ENCODE measurements at regions not wholly inside any gene's neighbourhood (a gene's known extent, or its start where the extent isn't known, plus 50 kb on each side); places are given as distances from the start of the nearest gene placed in this dataset.

- H4K20me1 ChIP-seq (replicated peaks in 1 of 2; ENCODE audit: control insufficient read depth in 1 of 2, insufficient read depth in 2 of 2, low read length in 2 of 2), result no peaks in the 10 kb centered on the region
- H3K4me3 ChIP-seq (ENCODE audit: extremely low read depth in 1 of 4, insufficient read depth in 2 of 4, low read depth in 3 of 4, low read length in 4 of 4), result no peak overlapping the region
- H3K4me1 ChIP-seq (replicated peaks in 1 of 4; ENCODE audit: control insufficient read depth in 3 of 4, insufficient read depth in 4 of 4, low read length in 3 of 4), result no peaks in the 10 kb centered on the region
- H3K14ac ChIP-seq (ENCODE audit: insufficient read length), result no peak overlapping the region
- no peak overlapping the region for H3K27ac ChIP-seq (ENCODE audit: low read depth, low read length)
- no peak overlapping the region for H4K5ac ChIP-seq (ENCODE audit: insufficient read length, low read depth, low read length)
- no peak overlapping the region for H3K56ac ChIP-seq (replicated peaks; ENCODE audit: insufficient read length, low read depth, low read length)
- FAIRE-seq, result no peak
- POLR2A ChIA-PET (ENCODE audit: partially characterized antibody), result no interaction called here
- H3K27me3 ChIP-seq (replicated peaks in 1 of 4; ENCODE audit: control insufficient read depth in 3 of 4, extremely low read depth in 1 of 4, insufficient read depth in 3 of 4, low read length in 3 of 4), result no peaks in the 10 kb centered on the region
- H4K8ac ChIP-seq (ENCODE audit: extremely low read depth, insufficient read depth, low read length), result no peak overlapping the region
- H3K4me2 ChIP-seq (ENCODE audit: insufficient read depth in 1 of 2, low read depth in 2 of 2, low read length in 2 of 2), result no peak overlapping the region
- no peaks in the 10 kb centered on the region for H3K23me2 ChIP-seq (ENCODE audit: low read depth, low read length)
- no peak overlapping the region for H2AFZ ChIP-seq (ENCODE audit: low read length)
- no peak overlapping the region for H2AK5ac ChIP-seq (ENCODE audit: low read depth, low read length)
- H2BK120ac ChIP-seq (replicated peaks; ENCODE audit: low read depth, low read length), result no peak overlapping the region
- no peak overlapping the region for H3K23ac ChIP-seq (ENCODE audit: insufficient read length)
- no peak for DNase-seq (ENCODE audit: low read depth in 1 of 2, low spot score in 2 of 2)
- CTCF ChIA-PET (ENCODE audit: partially characterized antibody), result interaction anchor here (0.8 to 2.7 kb wide), 3 partner anchors 11 to 157 kb away, joined by 3 to 14 read pairs (median 4); no protein-coding TSS in a partner anchor
- 90% methylated on average over 8 of the region's 8 CpGs; no CpG with 5 or more reads in 1 of the 2 experiments for WGBS, 2 experiments (ENCODE audit: extremely low coverage in 1 of 2, insufficient coverage in 1 of 2, insufficient read length in 1 of 2, insufficient replicate concordance in 2 of 2, low coverage in 1 of 2, low lambda C conversion rate in 2 of 2, missing lambda C conversion rate in 1 of 2)
- H2BK20ac ChIP-seq (ENCODE audit: low read length), result no peak overlapping the region
- no peaks in the 10 kb centered on the region for H3K79me2 ChIP-seq (ENCODE audit: control insufficient read depth in 1 of 2, insufficient read depth in 2 of 2, low read length in 2 of 2)
- H3K18ac ChIP-seq (ENCODE audit: extremely low read depth, low read length), result no peak overlapping the region
- no peak overlapping the region for H2BK5ac ChIP-seq (ENCODE audit: low read depth, low read length)
- H3K9me3 ChIP-seq (ENCODE audit: insufficient read depth in 2 of 2, low read depth in 1 of 2, low read length in 1 of 2), result no peaks in the 10 kb centered on the region
- no peaks in the 10 kb centered on the region for H3K36me3 ChIP-seq (ENCODE audit: control insufficient read depth in 2 of 4, insufficient read depth in 4 of 4, low read length in 3 of 4)
- no peak overlapping the region for H4K91ac ChIP-seq (replicated peaks; ENCODE audit: insufficient read length, low read length)
- H2BK12ac ChIP-seq (ENCODE audit: low read depth, low read length), result no peak overlapping the region
- no peaks in the 10 kb centered on the region for H3K79me1 ChIP-seq (ENCODE audit: low read depth, low read length)
- no peak overlapping the region for H3K9ac ChIP-seq (replicated peaks in 1 of 4; ENCODE audit: extremely low read depth in 1 of 4, low read depth in 3 of 4, low read length in 3 of 4)
- no peak overlapping the region for H3K4ac ChIP-seq (replicated peaks; ENCODE audit: insufficient read length, low read depth, low read length)
- H2BK15ac ChIP-seq (ENCODE audit: low read length), result no peak overlapping the region
- no peak for TF ChIP-seq SP1 (IDR thresholded peaks at IDR 0.05; ENCODE audit: low read depth, low read length)
- no peak for TF ChIP-seq E2F6 (IDR thresholded peaks at IDR 0.05)
- no peak for TF ChIP-seq MAFK (IDR thresholded peaks at IDR 0.05; ENCODE audit: low read depth, low read length)
- no peak for TF ChIP-seq CHD2 (IDR thresholded peaks at IDR 0.05; ENCODE audit: low read length)
- no peak for TF ChIP-seq CTBP2 (IDR thresholded peaks at IDR 0.05; ENCODE audit: borderline replicate concordance, insufficient read depth, insufficient read length, low read length)
- no peak for TF ChIP-seq RNF2 (IDR thresholded peaks at IDR 0.05; ENCODE audit: borderline replicate concordance, low read depth, low read length, missing control alignments, poor library complexity, severe bottlenecking)
- no peak for TF ChIP-seq SUZ12 (IDR thresholded peaks at IDR 0.05; ENCODE audit: low read length)
- TF ChIP-seq BCL11A (IDR thresholded peaks at IDR 0.05; ENCODE audit: low read depth in 2 of 2, low read length in 2 of 2), result no peak
- no peak for TF ChIP-seq JUND (IDR thresholded peaks at IDR 0.05; ENCODE audit: low read length)
- TF ChIP-seq BACH1 (IDR thresholded peaks at IDR 0.05; ENCODE audit: low read length), result no peak
- TF ChIP-seq MAX (IDR thresholded peaks at IDR 0.05), result no peak
- TF ChIP-seq FOSL1 (IDR thresholded peaks at IDR 0.05; ENCODE audit: insufficient read depth, low read depth, low read length), result no peak
Observed at GRCh38 chr7:55265836-55266642, 99.1 kb upstream of the LANCL2 start.

Measured in H1 (cell line).